HG02642 (cell line): ENCODE measurements at regions not wholly inside any gene's neighbourhood (a gene's known extent, or its start where the extent isn't known, plus 50 kb on each side); places are given as distances from the start of the nearest gene placed in this dataset.
"Not testable (repeated sequence)": the region's sequence is repeated elsewhere in the genome, so short reads cannot be mapped to it uniquely, and the experiment has no call there.

ENCODE experiments used
- ATAC-seq: cut with Tn5 transposase; IDR thresholded peaks from one replicate; pipeline ENCODE4 v1.9.1; 2021; ENCODE audit warnings: mild to moderate bottlenecking; ENCODE audit not compliant: unreplicated experiment, poor library complexity

GRCh38 chr20:20802328-20802727, 89.9 kb upstream of the RALGAPA2 start:
- no peak for ATAC-seq

DNA sequence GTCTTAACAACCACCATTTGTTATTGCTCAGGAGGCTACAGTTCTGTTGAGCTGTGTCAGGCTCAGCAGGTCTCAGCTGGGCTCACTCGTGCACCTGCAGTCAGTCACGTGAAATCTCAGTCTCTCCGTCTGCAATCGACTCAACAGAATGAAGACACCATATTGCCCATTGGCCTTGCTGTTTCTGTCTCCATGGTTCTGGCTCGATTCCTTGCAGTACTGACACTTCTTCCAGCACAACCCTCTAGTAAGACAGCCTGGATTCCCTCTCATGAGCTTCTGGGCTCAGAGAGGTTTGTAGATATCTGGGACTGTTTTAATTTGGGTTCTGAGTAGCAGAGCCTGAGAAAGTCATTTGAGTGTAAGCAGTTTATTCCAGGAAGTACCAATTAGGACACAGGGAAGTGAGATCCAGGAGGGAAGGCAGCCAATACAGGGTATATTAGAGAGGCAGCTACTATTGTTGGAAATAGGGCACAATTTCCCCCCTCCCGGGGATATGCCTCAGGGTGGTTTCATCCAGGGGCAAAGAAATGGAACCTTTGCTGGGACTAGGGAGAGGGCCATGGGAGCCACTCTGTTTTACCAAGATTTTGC, 87.4 kb upstream of the RALGAPA2 start:
- no peak for ATAC-seq

GRCh38 chr20:20797521-20798310, 85.3 kb upstream of the RALGAPA2 start:
- ATAC-seq, result no peak

DNA sequence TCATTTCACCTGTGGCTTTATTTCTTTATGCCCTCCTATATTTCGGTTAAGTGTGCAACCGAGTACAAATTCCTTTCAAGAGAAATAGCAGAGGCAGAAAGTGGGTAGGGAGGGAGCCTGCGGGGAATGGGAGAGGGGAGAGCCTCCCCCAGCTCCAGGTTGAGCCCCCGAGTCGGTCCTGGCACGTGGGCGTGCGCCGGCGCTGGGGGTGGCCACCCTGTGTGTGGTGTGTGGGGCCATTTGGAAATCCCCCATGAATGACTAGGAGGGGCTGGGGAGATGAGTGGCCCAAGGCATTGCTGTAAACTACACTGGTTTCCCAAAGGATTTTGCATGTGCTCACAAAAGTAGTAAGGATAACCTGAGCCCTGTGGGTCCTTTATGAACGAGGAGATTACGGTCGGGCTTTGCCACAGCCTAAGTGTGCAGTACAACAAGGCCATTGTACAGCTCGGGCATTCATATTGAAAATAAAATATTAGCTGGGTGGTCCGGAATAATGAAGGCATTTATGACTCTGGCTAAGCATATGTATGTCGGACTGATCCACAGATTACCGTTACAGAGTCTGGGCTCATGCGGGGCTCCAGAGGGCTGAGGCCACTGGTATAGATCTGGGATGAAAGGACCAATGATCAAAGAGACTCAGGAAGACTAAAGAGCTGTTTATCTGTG, 84.5 kb upstream of the RALGAPA2 start:
- no peak for ATAC-seq

- ATAC-seq, result no peak
Observed at GRCh38 chr20:20795721-20796120, 83.3 kb upstream of the RALGAPA2 start.

- no peak for ATAC-seq
Observed at GRCh38 chr20:20795119-20795518, 82.7 kb upstream of the RALGAPA2 start.

- ATAC-seq, result no peak
Observed at GRCh38 chr20:20793591-20793990, 81.1 kb upstream of the RALGAPA2 start.

DNA sequence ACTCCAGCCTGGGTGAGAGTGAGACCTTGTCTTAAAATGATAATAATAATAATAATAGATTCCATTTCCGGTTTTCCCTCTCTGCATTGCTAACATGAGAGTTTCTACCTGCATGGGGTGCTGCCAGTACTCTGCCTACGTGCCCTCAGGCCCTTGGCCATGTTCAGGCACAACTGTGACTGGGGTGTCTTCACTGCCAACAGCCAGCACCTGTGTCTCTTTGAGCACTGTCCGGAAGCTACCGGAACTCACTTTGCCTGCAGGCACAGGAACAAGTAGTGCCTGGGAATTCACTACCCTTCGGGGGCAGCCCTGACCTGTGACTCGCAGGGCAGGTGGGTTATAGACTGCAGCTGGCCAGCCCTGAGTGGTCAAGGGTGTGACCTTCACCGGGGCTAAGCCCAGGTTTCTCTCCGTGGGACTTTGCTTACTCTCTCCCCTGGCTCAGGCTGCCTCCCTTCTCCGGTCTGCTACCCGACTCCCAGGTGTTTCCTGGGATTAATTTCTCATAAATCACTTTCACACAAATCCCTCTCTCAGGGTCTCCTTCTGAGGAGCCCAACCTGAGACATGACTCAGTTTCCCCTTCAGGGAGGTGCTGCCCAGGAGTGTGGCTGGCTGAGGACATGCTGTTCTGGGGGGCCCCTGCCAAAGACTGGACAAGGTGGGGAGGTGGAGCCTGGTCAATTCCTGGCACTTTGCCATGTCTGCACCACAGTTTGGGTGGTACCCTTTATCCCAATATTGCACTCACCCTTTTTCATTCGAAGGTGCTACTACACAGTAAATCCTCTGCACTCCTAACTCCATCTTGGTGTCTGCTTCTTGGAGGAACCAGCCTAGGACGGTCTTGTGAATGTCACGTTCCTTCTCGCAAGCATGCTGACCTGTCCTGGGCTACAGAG, 79.5 kb upstream of the RALGAPA2 start:
- no peak for ATAC-seq

- no peak for ATAC-seq
Observed at GRCh38 chr20:20788308-20788707, 75.9 kb upstream of the RALGAPA2 start.

DNA sequence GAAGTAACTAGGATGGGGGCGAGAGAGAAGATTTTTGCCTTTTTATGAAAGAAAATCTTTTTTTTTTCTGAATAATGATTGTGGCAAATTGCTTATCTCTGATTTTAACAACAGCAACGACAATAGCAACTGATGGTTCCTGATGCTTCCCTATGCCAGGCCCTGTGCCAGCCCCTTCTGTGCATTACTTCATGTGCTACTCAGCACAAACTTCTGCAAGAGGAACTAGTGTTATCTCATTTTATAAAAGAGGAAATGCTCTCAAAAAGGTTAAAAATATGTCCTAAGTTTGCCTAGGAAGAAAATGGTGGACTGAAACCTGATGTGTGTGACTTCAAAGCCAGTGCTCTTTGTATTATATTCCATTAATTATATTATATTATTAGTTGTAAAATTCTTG, 74.0 kb upstream of the RALGAPA2 start:
- ATAC-seq, result no peak

- no peak for ATAC-seq
Observed at GRCh38 chr20:20785226-20785625, 72.8 kb upstream of the RALGAPA2 start.

- ATAC-seq, result not testable (repeated sequence)
Observed at GRCh38 chr20:20784450-20784849, 72.0 kb upstream of the RALGAPA2 start.

- ATAC-seq, result no peak
Observed at GRCh38 chr20:20783450-20783849, 71.0 kb upstream of the RALGAPA2 start.

DNA sequence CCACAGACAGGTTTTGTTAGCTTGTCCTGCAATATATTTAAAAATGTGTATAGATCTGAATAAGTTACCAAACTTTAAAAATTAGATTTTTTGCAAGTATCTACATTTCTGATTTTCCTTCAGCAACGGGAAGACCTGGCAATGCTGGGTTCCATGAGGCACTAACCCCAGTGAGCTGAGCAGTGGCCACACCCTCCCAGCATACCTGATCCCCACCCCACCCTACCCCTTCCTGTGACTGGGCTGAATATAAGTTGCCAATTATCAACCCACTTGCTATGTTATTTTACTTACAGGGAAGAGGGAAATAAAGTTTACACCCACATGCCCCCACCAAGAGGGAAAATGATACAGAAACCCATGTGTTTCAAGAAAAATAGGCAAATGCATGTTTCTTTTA, 70.3 kb upstream of the RALGAPA2 start:
- ATAC-seq, result no peak

- ATAC-seq, result no peak
Observed at GRCh38 chr20:20782231-20782630, 69.8 kb upstream of the RALGAPA2 start.

- ATAC-seq, result no peak
Observed at GRCh38 chr20:20781029-20781428, 68.6 kb upstream of the RALGAPA2 start.

- ATAC-seq, result no peak
Observed at GRCh38 chr20:20780127-20780824, 67.8 kb upstream of the RALGAPA2 start.

- no peak for ATAC-seq
Observed at GRCh38 chr20:20778676-20779075, 66.2 kb upstream of the RALGAPA2 start.

DNA sequence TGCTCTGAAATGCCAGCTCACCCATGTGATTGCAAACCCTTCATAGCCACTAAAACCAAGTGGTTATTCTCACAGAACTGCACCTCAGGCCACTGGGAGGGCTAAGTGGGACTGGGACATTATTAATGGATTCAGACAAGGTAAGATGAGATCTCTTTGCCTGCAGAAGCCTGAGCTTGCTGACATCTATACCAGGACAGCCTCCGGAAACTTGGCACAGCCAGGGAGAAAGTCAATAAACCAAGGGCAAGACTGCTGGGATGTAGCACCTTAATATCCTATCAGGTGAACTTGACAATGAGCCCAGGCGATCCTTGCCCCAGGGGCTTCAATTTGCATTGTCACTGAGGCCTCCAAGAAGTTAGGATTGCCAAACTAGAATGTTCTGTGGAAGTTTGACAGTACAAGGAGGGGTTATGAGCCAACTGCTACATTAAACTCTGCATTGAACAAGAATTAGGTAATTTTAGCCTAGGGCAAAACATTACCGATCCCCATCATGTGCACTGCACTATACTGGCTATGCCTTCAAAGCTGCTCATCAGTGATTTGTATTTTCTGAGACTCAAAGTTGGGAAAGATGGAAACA, 60.1 kb upstream of the RALGAPA2 start:
- no peak for ATAC-seq
